Central memory CD8-positive, alpha-beta T cell (primary cell): ENCODE measurements at regions not wholly inside any gene's neighbourhood (a gene's known extent, or its start where the extent isn't known, plus 50 kb on each side); places are given as distances from the start of the nearest gene placed in this dataset.
"Not testable (repeated sequence)": the region's sequence is repeated elsewhere in the genome, so short reads cannot be mapped to it uniquely, and the experiment has no call there.

Source experiments
- ATAC-seq: fragments of 150-1000 bp; cut with Tn5 transposase; replicated peaks from 2 replicates; pipeline ENCODE4 v1.10.0; 2022; ENCODE audit warnings: mild to moderate bottlenecking, moderate FRiP score, moderate number of reproducible peaks; ENCODE audit not compliant: poor library complexity, severe bottlenecking; ENCODE audit errors: extremely low read depth
- DNase-seq, 2 donors: peaks; one replicate each; pipeline ENCODE4 v3.0.0; 2021; ENCODE audit warnings: low spot score in 2 of 2
- H3K27ac Mint-ChIP-seq: one replicate; pipeline ENCODE4 v1.8.0; 2022; ENCODE audit warnings: low read depth, mild to moderate bottlenecking, moderate library complexity, mixed read lengths
- H3K27me3 Mint-ChIP-seq: one replicate; pipeline ENCODE4 v1.8.0; 2022; ENCODE audit warnings: mixed read lengths
- H3K36me3 Mint-ChIP-seq: one replicate; pipeline ENCODE4 v1.8.0; 2022; ENCODE audit warnings: mild to moderate bottlenecking, moderate library complexity, mixed read lengths; ENCODE audit not compliant: insufficient read depth
- H3K4me1 Mint-ChIP-seq: one replicate; pipeline ENCODE4 v1.8.0; 2022; ENCODE audit warnings: mixed read lengths
- H3K4me3 Mint-ChIP-seq: one replicate; pipeline ENCODE4 v1.8.0; 2022; ENCODE audit warnings: mild to moderate bottlenecking, moderate library complexity, mixed read lengths
- H3K9me3 Mint-ChIP-seq: one replicate; pipeline ENCODE4 v1.8.0; 2022; ENCODE audit warnings: mixed read lengths

DNA sequence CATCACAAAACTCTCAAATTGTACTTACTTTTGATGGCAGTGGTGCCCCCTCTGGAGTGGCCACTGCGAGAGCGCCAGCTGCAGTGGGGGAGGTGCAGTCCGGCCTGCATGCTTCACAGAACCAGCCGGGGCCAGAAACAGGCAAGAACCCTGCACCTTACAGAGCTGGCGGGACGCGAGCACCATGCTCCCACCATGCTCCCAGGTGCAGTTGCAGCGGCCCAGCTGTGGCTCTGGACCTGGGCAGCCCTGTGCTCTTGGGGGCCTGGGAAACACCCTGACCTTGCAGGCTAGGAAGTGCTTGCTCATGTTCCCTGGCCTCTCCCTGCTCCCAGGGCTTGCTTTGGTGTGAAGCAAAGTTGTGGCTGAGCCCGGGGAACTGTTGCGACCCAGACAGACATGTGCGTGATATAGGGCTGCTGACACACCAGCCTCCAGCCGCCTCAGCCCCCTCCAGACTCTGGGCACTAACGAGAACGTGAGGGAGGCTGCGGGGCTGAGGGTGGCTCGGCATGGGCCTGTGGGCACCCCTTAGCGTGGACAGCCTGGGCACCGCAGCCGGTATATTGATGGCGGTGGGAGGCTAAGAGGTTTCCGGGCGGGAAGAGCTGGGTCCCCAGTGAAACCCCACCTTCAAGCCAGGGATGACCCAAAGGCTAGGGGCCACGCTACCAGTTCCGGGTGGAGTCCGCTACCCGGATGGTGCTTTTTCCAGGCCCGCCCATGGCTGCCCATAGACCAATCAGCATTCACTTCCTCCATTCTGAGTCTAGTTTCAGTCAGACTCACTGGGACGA lies 1809.9 kb upstream of the ACO1 start:
- ATAC-seq (no peak), DNase-seq (no peak)
- H3K36me3 Mint-ChIP-seq: peaks cover 1% of the 10 kb centered on the region
- no peaks in the 10 kb centered on the region for H3K4me1 Mint-ChIP-seq
- H3K4me3 Mint-ChIP-seq: no peak overlapping the region
- peaks cover 6% of the 10 kb centered on the region for H3K9me3 Mint-ChIP-seq
- H3K27me3 Mint-ChIP-seq: no peaks in the 10 kb centered on the region
- H3K27ac Mint-ChIP-seq: no peak overlapping the region

DNA sequence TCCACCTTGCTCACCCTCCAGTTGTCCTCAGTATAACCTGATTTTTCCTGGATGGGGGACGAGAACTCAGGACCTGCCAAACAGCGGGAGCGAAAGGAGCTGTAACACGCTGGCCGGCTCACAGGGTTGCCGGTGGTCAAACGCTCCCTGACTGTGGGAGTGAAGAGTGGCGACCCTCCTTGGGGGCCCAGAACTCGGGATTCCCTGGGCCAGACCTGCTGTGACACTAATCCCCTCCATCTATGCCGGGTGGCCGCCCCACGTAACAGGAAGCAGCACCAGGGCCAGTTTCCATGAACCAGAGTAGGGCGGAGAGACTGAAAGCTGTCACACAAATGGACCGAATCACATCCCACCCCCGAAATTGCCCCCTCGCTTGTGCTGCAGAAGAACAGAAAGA lies 1809.2 kb upstream of the ACO1 start:
- Mint-ChIP-seq H3K27me3 (no peaks in the 10 kb centered on the region), H3K36me3 (peaks cover 1% of the 10 kb centered on the region), H3K9me3 (peaks cover 6% of the 10 kb centered on the region), H3K27ac (no peak overlapping the region), H3K4me3 (no peak overlapping the region), H3K4me1 (no peaks in the 10 kb centered on the region)
- ATAC-seq (no peak), DNase-seq (no peak)

DNA sequence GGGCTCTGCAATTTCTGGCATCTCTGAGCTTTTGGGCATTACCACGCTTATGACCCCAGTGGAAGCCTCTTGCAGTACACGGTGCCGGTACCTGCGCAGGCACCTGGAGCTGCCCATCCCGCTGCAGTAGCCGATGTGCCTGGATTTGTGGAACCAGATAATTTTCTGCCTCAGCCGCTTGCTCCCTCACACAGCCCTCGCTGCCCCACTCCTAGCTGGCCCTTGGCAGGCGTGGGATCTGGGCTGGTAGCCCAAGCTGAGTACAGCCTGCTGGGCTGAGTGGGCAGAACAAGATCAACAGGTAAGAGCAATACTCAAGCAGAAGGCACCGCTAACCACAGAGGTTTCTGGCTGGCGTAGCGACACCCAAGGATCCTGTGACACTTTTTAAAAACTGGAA lies 1808.8 kb upstream of the ACO1 start:
- DNase-seq: no peak
- H3K27me3 Mint-ChIP-seq: no peaks in the 10 kb centered on the region
- H3K36me3 Mint-ChIP-seq: peaks cover 1% of the 10 kb centered on the region
- no peak for ATAC-seq
- H3K9me3 Mint-ChIP-seq: peaks cover 8% of the 10 kb centered on the region
- no peak overlapping the region for H3K27ac Mint-ChIP-seq
- no peaks in the 10 kb centered on the region for H3K4me1 Mint-ChIP-seq
- no peak overlapping the region for H3K4me3 Mint-ChIP-seq

DNA sequence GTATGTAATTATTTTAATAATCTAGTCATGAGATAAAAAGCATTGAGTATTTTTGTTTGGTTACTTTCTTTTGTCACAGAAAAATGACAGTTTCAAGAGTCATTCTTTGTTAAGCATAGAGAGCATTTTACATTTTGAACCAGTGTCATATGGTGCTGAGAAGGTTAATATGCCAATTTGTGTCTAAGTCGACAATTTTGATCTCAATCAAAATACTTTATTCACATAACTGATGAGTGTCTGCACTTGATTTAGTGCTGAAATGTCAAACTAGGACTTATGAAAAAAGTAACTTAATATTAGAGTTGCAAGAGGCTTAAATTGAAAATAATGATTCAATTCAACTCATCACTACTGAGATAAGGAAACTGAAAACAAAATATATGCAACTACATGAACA lies 1804.6 kb upstream of the ACO1 start:
- no peaks in the 10 kb centered on the region for H3K36me3 Mint-ChIP-seq
- H3K27ac Mint-ChIP-seq: no peak overlapping the region
- H3K27me3 Mint-ChIP-seq: no peaks in the 10 kb centered on the region
- no peak for ATAC-seq
- no peak overlapping the region for H3K4me3 Mint-ChIP-seq
- H3K9me3 Mint-ChIP-seq: peaks cover 19% of the 10 kb centered on the region
- DNase-seq: no peak
- H3K4me1 Mint-ChIP-seq: no peaks in the 10 kb centered on the region

DNA sequence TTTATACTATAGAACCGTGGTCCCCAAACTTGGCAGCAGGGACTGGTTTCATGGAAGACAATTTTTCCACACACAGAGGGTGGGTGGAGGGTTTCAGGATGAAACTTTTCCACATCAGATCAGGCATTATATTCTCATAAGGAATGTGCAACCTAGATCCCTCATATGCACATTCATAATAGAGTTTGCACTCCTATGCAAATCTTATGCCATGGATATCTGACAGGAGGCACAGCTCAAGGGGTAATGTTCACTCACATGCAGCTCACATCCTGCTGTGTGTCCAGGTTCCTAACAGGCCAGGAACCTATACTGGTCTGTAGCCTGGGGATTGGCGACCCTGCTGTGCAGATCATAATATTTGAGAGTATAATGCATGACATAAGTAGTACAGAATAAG lies 1802.2 kb upstream of the ACO1 start:
- no peaks in the 10 kb centered on the region for H3K4me1 Mint-ChIP-seq
- no peak overlapping the region for H3K4me3 Mint-ChIP-seq
- no peaks in the 10 kb centered on the region for H3K27me3 Mint-ChIP-seq
- ATAC-seq (no peak), DNase-seq (no peak)
- H3K27ac Mint-ChIP-seq: no peak overlapping the region
- no peaks in the 10 kb centered on the region for H3K36me3 Mint-ChIP-seq
- peaks cover 24% of the 10 kb centered on the region for H3K9me3 Mint-ChIP-seq

DNA sequence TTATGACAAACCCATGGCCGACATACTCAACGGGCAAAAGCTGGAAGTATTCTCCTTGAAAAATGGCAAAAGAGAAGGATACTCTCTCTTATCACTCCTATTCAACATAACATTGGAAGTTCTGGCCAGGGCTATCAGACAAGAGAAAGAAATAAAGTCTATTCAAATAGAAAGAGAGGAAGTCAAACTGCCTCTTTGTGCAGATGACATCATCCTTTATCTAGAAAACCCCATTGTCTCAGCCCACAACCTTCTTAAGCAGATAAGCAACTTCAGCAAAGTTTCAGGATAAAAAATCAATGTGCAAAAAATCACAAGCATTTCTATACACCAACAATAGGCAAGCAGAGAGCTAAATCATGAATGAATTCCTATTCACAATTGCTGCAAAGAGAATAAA lies 1799.9 kb upstream of the ACO1 start:
- Mint-ChIP-seq H3K9me3 (peaks cover 28% of the 10 kb centered on the region), H3K27ac (no peak overlapping the region), H3K4me3 (no peak overlapping the region), H3K36me3 (no peaks in the 10 kb centered on the region), H3K27me3 (no peaks in the 10 kb centered on the region), H3K4me1 (no peaks in the 10 kb centered on the region)
- DNase-seq (no peak), ATAC-seq (no peak)

DNA sequence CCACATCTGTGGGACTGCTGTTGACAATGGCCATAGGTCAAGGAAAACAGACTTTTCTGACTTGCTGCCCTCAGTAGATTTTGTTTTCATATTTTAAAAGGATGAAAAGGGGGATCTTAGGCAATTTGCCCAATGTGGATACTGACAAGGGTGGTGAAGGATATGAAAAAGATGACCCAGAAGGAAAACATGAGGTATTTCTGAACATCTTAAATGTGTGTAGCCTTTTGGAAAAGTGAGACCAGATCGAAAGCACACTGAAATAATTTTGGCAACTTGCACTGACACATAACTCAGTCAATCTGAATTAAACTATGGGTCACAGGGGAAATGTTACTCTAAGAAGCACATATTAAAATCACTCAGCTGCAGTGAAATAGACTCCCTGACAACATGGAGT lies 1793.0 kb upstream of the ACO1 start:
- no peak overlapping the region for H3K4me3 Mint-ChIP-seq
- no peaks in the 10 kb centered on the region for H3K27me3 Mint-ChIP-seq
- H3K27ac Mint-ChIP-seq: no peak overlapping the region
- DNase-seq: no peak
- no peak for ATAC-seq
- no peaks in the 10 kb centered on the region for H3K36me3 Mint-ChIP-seq
- H3K4me1 Mint-ChIP-seq: no peaks in the 10 kb centered on the region
- peaks cover 4% of the 10 kb centered on the region for H3K9me3 Mint-ChIP-seq

DNA sequence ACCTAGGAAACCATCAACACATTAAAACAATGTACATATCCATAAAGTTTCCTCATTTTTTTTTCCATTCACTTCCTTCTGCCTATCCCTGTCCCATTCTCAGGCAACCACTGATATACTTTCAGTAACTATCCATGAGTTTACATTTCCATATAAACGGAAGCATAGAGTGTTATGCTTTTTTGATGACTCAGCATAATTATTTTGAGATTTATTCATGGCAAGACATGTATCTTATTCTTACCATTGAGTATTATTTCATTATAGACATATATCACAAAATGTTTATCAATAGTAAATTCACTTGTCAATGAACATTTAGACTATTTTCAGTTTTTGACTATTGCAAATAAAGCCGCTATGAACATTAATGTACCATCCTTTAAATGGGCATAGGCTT lies 1786.8 kb upstream of the ACO1 start:
- H3K4me3 Mint-ChIP-seq: no peak overlapping the region
- H3K36me3 Mint-ChIP-seq: no peaks in the 10 kb centered on the region
- H3K9me3 Mint-ChIP-seq: peaks cover 10% of the 10 kb centered on the region
- no peak overlapping the region for H3K27ac Mint-ChIP-seq
- no peaks in the 10 kb centered on the region for H3K4me1 Mint-ChIP-seq
- no peaks in the 10 kb centered on the region for H3K27me3 Mint-ChIP-seq
- no peak for DNase-seq
- no peak for ATAC-seq

DNA sequence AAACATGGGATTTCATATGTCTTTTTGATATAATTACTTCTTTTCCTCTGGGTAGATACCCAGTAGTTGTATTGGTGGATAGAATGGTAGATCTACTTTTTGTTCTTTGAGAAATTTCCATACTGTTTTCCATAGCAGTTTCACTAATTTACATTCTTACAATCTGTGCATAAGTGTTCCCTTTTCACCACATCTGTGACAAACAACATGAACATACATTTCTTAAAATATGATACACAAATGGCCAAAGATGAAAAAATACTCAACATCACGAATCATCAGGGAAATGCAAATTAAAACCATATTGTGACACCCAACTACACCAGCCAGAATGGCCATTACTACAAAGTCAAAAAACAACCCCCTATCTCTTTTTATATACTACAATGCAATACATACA lies 1778.5 kb upstream of the ACO1 start:
- Mint-ChIP-seq H3K36me3 (no peaks in the 10 kb centered on the region), H3K9me3 (peaks cover 15% of the 10 kb centered on the region), H3K4me3 (no peak overlapping the region), H3K4me1 (no peaks in the 10 kb centered on the region), H3K27ac (no peak overlapping the region), H3K27me3 (no peaks in the 10 kb centered on the region)
- ATAC-seq (no peak), DNase-seq (no peak)

DNA sequence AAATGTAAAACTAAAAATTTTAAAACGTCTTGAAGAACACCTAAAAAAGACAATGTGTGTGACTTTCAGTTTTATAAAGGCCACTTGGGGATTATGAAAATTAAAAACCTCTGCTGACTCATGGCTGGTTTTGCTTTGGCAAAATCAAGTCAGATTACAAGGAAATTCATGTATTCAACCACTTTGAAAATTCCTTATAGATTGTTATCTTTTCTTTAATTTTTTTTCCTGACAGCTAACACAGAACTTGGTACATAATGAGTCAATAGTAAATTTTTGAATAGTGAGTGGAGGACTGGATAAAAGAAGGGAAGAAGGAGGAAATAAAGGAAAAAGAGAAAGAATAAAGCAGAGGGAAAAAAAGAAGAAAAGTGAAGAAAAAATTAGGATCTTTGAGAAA lies 1774.7 kb upstream of the ACO1 start:
- Mint-ChIP-seq H3K4me1 (no peaks in the 10 kb centered on the region), H3K27me3 (no peaks in the 10 kb centered on the region), H3K9me3 (peaks cover 6% of the 10 kb centered on the region), H3K4me3 (no peak overlapping the region), H3K27ac (no peak overlapping the region), H3K36me3 (peaks cover 2% of the 10 kb centered on the region)
- DNase-seq (no peak), ATAC-seq (no peak)

DNA sequence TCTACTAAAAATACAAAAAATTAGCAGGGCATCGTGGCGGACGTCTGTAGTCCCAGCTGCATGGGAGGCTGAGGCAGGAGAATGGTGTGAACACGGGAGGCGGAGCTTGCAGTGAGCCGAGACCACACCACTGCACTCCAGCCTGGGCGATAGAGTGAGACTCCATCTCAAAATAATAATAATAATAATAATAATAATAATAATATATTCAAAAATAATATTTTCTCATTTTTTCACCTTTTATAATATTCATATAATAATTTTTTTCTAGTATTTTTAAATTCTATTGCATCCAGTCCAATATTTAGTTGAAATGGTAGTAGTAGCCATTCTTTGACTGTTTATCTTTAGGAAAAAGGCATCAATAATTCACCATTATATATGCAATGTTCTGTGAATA lies 1767.7 kb upstream of the ACO1 start:
- not testable (repeated sequence) for H3K4me3 Mint-ChIP-seq

DNA sequence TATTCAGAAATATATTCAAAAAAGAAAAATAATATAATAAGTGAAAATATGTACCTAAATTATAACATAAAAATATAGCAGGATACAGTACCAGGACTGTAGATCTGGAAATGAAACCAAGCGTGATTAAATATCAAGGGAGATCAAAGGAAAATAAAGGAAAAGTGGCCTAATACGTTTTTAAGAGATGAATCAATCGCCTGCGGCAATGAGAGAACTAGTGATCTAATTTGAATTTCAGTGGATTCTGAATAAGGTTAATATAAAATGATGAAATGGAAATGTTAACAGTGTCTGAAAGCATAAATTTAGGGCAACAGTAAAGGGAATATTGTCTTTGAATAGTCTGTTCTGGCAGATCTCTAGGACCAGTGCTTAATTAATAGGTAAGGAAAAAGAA lies 1761.9 kb upstream of the ACO1 start:
- DNase-seq (no peak), ATAC-seq (no peak)

More for the DNA sequence above, 1767.7 kb upstream of the ACO1 start:
- not testable (repeated sequence) for H3K4me1 Mint-ChIP-seq, DNase-seq, H3K9me3 Mint-ChIP-seq, ATAC-seq, H3K27me3 Mint-ChIP-seq, H3K27ac Mint-ChIP-seq, H3K36me3 Mint-ChIP-seq

DNA sequence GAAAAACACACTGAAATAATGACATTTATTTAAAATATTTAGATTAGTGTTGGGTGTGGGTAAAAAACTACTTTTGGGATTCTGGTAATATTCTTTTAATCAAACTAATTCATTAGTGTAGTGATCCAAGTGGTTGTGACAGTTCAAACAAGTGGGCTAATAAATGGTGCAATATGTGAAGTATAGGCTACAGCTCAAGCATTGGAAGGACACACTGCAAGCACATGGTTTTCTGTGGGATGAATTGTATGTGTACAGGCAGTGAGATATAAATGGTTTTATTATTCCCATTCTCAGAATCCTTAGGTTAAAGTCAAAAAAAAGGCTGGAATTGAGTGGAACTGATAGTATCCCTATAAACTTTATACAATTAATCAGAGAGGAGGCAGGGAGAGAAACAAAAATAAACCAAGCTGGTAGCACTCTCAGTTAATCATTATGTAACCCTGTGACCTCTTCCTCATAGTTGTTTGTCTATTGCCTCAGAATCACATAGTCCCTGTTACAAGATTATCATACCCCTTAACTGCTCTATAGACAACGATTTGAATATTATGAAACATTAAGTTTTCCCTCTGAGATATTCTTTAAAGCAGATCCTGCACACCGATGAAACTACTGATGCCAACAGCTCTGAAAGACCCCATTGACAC lies 1755.4 kb upstream of the ACO1 start:
- no peak overlapping the region for H3K4me3 Mint-ChIP-seq
- no peaks in the 10 kb centered on the region for H3K27me3 Mint-ChIP-seq
- no peaks in the 10 kb centered on the region for H3K4me1 Mint-ChIP-seq
- H3K36me3 Mint-ChIP-seq: peaks cover 2% of the 10 kb centered on the region
- no peak overlapping the region for H3K27ac Mint-ChIP-seq
- H3K9me3 Mint-ChIP-seq: peaks cover 12% of the 10 kb centered on the region
- ATAC-seq: no peak
- DNase-seq: no peak

More for the DNA sequence above, 1761.9 kb upstream of the ACO1 start:
- no peak overlapping the region for H3K4me3 Mint-ChIP-seq
- no peaks in the 10 kb centered on the region for H3K36me3 Mint-ChIP-seq
- H3K4me1 Mint-ChIP-seq: no peaks in the 10 kb centered on the region
- H3K9me3 Mint-ChIP-seq: peaks cover 15% of the 10 kb centered on the region
- no peak overlapping the region for H3K27ac Mint-ChIP-seq
- H3K27me3 Mint-ChIP-seq: no peaks in the 10 kb centered on the region
